SK-MEL-5 (cell line): ENCODE measurements at regions not wholly inside any gene's neighbourhood (a gene's known extent, or its start where the extent isn't known, plus 50 kb on each side); places are given as distances from the start of the nearest gene placed in this dataset.

Experiments used
- DNase-seq: peaks from one replicate; pipeline ENCODE4 v3.0.0-alpha.2; 2016; ENCODE audit warnings: low read depth, low spot score
- in situ Hi-C: cut with HindIII; loops from 2 replicates; pipeline ENCODE4 v1.10.0; 2016; ENCODE audit warnings: low sequenced_read_pairs, high pct_unique_total_duplicates, low pct_unique_long_range_greater_than_20kb

- no peak for DNase-seq
- in situ Hi-C loops = no loop called here
Measured at GRCh38 chr11:111066846-111067245, 178.7 kb upstream of the POU2AF2 start.

- in situ Hi-C loops = no loop called here
- no peak for DNase-seq
Measured at GRCh38 chr11:111063726-111064517, 181.6 kb upstream of the POU2AF2 start.

GRCh38 chr11:111062420-111062819 is 183.1 kb upstream of the POU2AF2 start:
- no peak for DNase-seq
- in situ Hi-C loops = no loop called here

GRCh38 chr11:111059726-111060125 is 185.8 kb upstream of the POU2AF2 start:
- no peak for DNase-seq
- in situ Hi-C loops = no loop called here

- no peak for DNase-seq
Measured at GRCh38 chr11:111049131-111049530, 196.4 kb upstream of the POU2AF2 start.

GRCh38 chr11:111047374-111047773 is 198.2 kb upstream of the POU2AF2 start:
- no peak for DNase-seq

More at GRCh38 chr11:111049131-111049530, 196.4 kb upstream of the POU2AF2 start:
- in situ Hi-C loops = no loop called here

GRCh38 chr11:111046291-111046690 is 199.2 kb upstream of the POU2AF2 start:
- in situ Hi-C loops = no loop called here
- no peak for DNase-seq

More at GRCh38 chr11:111047374-111047773, 198.2 kb upstream of the POU2AF2 start:
- in situ Hi-C loops = no loop called here

GRCh38 chr11:111045874-111046273 is 199.7 kb upstream of the POU2AF2 start:
- in situ Hi-C loops = no loop called here
- DNase-seq = no peak

- in situ Hi-C loops = no loop called here
- DNase-seq = no peak
Measured at GRCh38 chr11:111045407-111045803, 200.1 kb upstream of the POU2AF2 start.

- in situ Hi-C loops = no loop called here
- DNase-seq = no peak
Measured at GRCh38 chr11:111044751-111045406, 200.6 kb upstream of the POU2AF2 start.

GRCh38 chr11:111039982-111040381 is 205.5 kb upstream of the POU2AF2 start:
- in situ Hi-C loops = no loop called here
- DNase-seq = no peak

- in situ Hi-C loops = no loop called here
- no peak for DNase-seq
Measured at GRCh38 chr11:111035746-111036145, 209.8 kb upstream of the POU2AF2 start.

GRCh38 chr11:111026241-111026640 is 219.3 kb upstream of the POU2AF2 start:
- DNase-seq = no peak
- in situ Hi-C loops = no loop called here

GRCh38 chr11:111021131-111021530 is 224.4 kb upstream of the POU2AF2 start:
- in situ Hi-C loops = no loop called here
- no peak for DNase-seq

- no peak for DNase-seq
- in situ Hi-C loops = no loop called here
Measured at GRCh38 chr11:111019871-111020670, 225.5 kb upstream of the POU2AF2 start.

- DNase-seq = no peak
- in situ Hi-C loops = no loop called here
Measured at GRCh38 chr11:111019451-111019850, 226.1 kb upstream of the POU2AF2 start.

GRCh38 chr11:111018566-111018965 is 227.0 kb upstream of the POU2AF2 start:
- in situ Hi-C loops = no loop called here
- DNase-seq = no peak

- in situ Hi-C loops = no loop called here
- DNase-seq = no peak
Measured at GRCh38 chr11:111012491-111012890, 233.0 kb upstream of the POU2AF2 start.
